Body of pancreas (tissue), 4 donors: ENCODE measurements at regions not wholly inside any gene's neighbourhood (a gene's known extent, or its start where the extent isn't known, plus 50 kb on each side); places are given as distances from the start of the nearest gene placed in this dataset.

ENCODE experiments used
- ATAC-seq: fragments of 150-250 bp; one replicate; pipeline ENCODE4 v1.9.1; 2016
- DNase-seq, 4 donors: peaks; one replicate each; pipeline ENCODE4 v3.0.0-alpha.2; 2019
- H3K27ac ChIP-seq, 4 donors: fragments of 200-600 bp; sonication (generic); 1 replicate in 3 of 4; 2 replicates in 1 of 4; pipeline versions ENCODE4 v1.5.1 to v1.6.1; 2016 to 2019; ENCODE audit warnings: mild to moderate bottlenecking in 1 of 4, mixed read lengths in 1 of 4, moderate library complexity in 1 of 4
- H3K27me3 ChIP-seq, 2 donors: fragments of 200-600 bp; sonication (generic); one replicate each; pipeline ENCODE4 v1.6.0; 2016; ENCODE audit warnings: mild to moderate bottlenecking in 1 of 2
- H3K36me3 ChIP-seq, 2 donors: fragments of 200-600 bp; sonication (generic); replicated peaks in 1 of 2; 2 replicates each; pipeline ENCODE4 v1.5.1; 2016; ENCODE audit warnings: low read depth in 2 of 2; ENCODE audit not compliant: insufficient read depth in 1 of 2
- H3K4me1 ChIP-seq: fragments of 200-600 bp; sonication (generic); one replicate; pipeline ENCODE4 v1.6.0; 2016
- H3K4me3 ChIP-seq, 2 donors: fragments of 200-600 bp; sonication (generic); 1 replicate in 1 of 2; 2 replicates in 1 of 2; pipeline ENCODE4 v1.5.1; 2016 to 2019
- H3K9me3 ChIP-seq, 3 donors: fragments of 200-600 bp; sonication (generic); 1 replicate in 2 of 3; 2 replicates in 1 of 3; pipeline ENCODE4 v1.5.1; 2016
- POLR2A ChIP-seq, 3 donors: fragments of 450-650 bp; IDR thresholded peaks; one replicate each; pipeline ENCODE4 v1.6.1; 2016; ENCODE audit warnings: antibody characterized with exemption in 3 of 3, mild to moderate bottlenecking in 2 of 3
- WGBS, 2 donors: methylation state at CpG; one replicate each; pipeline ENCODE4 v1.1.5; 2017; 5-methylcytosine and 5-hydroxymethylcytosine counted together
- intact Hi-C: fragments of 100-400 bp; cut with DNase I; formaldehyde crosslinking; loops from one replicate; pipeline ENCODE4 v1.15.1; 2023
- TF ChIP-seq, protein P1 (sequence below), 7 experiments: fragments of 450-650 bp in 4 of 7; fragments of 200-600 bp in 3 of 7; sonication (generic) in 3 of 7; IDR thresholded peaks; one replicate each; pipeline ENCODE4 v1.5.1; 2016 to 2019; ENCODE audit warnings: antibody characterized with exemption in 7 of 7

DNA sequence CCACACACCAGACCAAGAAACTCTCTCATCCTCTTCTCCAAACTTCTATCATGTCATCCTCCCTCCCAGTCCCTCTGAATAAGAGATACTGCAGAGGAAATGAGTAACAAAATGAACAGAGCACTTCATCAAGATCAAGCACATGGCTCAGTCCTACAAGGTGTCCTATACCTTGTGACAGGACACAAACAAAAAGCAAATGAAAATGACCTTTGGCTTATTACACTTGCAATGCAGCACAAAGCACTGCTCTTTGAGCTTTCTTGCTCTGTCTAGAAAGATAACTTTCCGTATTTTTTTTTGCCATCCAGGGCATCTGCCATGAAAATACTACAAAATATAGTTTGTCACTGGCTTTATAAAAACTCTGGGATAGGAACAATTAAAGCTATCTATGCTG is 402.7 kb downstream of the HNRNPD start:
- TF ChIP-seq, protein P1, sequence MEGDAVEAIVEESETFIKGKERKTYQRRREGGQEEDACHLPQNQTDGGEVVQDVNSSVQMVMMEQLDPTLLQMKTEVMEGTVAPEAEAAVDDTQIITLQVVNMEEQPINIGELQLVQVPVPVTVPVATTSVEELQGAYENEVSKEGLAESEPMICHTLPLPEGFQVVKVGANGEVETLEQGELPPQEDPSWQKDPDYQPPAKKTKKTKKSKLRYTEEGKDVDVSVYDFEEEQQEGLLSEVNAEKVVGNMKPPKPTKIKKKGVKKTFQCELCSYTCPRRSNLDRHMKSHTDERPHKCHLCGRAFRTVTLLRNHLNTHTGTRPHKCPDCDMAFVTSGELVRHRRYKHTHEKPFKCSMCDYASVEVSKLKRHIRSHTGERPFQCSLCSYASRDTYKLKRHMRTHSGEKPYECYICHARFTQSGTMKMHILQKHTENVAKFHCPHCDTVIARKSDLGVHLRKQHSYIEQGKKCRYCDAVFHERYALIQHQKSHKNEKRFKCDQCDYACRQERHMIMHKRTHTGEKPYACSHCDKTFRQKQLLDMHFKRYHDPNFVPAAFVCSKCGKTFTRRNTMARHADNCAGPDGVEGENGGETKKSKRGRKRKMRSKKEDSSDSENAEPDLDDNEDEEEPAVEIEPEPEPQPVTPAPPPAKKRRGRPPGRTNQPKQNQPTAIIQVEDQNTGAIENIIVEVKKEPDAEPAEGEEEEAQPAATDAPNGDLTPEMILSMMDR (IDR thresholded peaks at IDR 0.05) = no peak
- TF ChIP-seq POLR2A (IDR thresholded peaks at IDR 0.05) = no peak
- H3K27ac ChIP-seq = no peak overlapping the region
- intact Hi-C loops = no loop called here
- H3K36me3 ChIP-seq = no peaks in the 10 kb centered on the region
- ATAC-seq (no peak), DNase-seq (no peak)
- H3K27me3 ChIP-seq = no peaks in the 10 kb centered on the region
- 54 to 56% methylated on average over 1 of the region's 1 CpG for WGBS, 2 donors
- H3K9me3 ChIP-seq = no peaks in the 10 kb centered on the region
- H3K4me3 ChIP-seq = no peak overlapping the region
- no peaks in the 10 kb centered on the region for H3K4me1 ChIP-seq

DNA sequence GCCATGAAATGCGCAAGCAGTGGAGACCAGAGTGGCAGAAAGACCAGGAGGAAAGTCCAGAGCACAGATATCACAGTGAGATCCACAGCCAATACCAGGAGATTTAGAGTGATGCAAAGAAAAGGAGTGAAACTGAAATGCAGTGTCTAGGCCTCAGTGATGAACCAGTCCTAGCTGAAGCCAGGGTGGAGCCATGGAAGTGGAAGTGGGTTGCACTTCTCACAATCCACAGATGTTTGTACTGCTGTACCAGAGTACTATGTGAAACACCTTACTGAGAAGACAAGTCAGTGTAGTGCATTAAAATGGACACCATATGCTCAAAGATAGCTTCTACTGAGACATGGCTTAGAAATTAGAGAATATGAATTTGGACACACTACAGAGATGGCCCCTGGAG is 403.3 kb downstream of the HNRNPD start:
- Histone ChIP-seq H3K4me3 (no peak overlapping the region), H3K9me3 (no peaks in the 10 kb centered on the region), H3K36me3 (no peaks in the 10 kb centered on the region), H3K4me1 (no peaks in the 10 kb centered on the region), H3K27me3 (no peaks in the 10 kb centered on the region), H3K27ac (no peak overlapping the region)
- WGBS, 2 donors = 95 to 100% methylated on average over 1 of the region's 1 CpG
- DNase-seq (no peak), ATAC-seq (no peak)
- TF ChIP-seq POLR2A (IDR thresholded peaks at IDR 0.05) = no peak
- TF ChIP-seq, protein P1 (IDR thresholded peaks at IDR 0.05) = no peak
- intact Hi-C loops = no loop called here

DNA sequence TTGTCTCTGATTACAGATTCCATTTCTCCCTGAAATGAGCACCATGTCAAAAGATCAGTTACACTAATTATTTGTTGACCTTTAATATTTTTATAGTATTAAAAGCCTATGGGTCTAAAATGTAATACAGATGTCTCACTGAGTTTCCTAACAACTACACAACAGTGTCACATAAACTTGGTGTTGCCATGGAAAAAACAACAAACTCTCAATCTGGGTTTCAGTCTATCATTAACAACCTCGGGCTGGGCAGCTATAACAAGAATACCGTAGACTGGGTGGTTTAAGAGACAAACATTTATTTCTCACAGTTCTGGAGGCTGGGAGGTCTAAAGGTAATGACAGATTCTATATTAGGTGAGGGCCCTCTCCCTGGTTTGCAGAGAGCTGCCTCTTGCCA is 407.1 kb downstream of the HNRNPD start:
- TF ChIP-seq POLR2A (IDR thresholded peaks at IDR 0.05) = no peak
- TF ChIP-seq, protein P1 (IDR thresholded peaks at IDR 0.05) = no peak
- 52 to 58% methylated on average over 2 of the region's 2 CpGs for WGBS, 2 donors
- Histone ChIP-seq H3K4me1 (no peaks in the 10 kb centered on the region), H3K27me3 (no peaks in the 10 kb centered on the region), H3K9me3 (no peaks in the 10 kb centered on the region), H3K4me3 (no peak overlapping the region), H3K27ac (no peak overlapping the region), H3K36me3 (no peaks in the 10 kb centered on the region)
- intact Hi-C loops = no loop called here
- ATAC-seq (no peak), DNase-seq (no peak)

DNA sequence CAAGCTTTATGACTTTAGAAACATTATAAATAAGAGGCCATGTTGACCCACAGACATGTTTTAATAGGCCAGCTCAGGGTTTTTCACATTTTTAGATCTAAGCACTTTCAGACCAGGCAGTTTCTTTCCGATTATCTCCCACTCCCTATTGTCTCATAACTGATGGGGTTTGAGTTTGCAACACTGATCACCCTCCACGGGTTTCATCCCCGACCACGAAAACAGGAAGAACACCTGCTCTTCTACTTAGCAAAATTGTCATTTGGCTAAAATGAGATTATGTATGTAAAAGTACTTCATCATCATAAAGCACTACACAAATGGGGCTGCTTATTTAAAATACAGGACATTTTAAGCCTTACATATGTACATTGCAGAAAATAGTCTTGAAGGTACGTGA is 407.9 kb downstream of the HNRNPD start:
- no peaks in the 10 kb centered on the region for H3K4me1 ChIP-seq
- intact Hi-C loops = no loop called here
- no peaks in the 10 kb centered on the region for H3K9me3 ChIP-seq
- H3K36me3 ChIP-seq = no peaks in the 10 kb centered on the region
- no peak overlapping the region for H3K27ac ChIP-seq
- DNase-seq = no peak
- TF ChIP-seq, protein P1 (IDR thresholded peaks at IDR 0.05) = no peak
- no peak for TF ChIP-seq POLR2A (IDR thresholded peaks at IDR 0.05)
- ATAC-seq = no peak
- no peak overlapping the region for H3K4me3 ChIP-seq
- 65 to 70% methylated on average over 5 of the region's 5 CpGs for WGBS, 2 donors
- H3K27me3 ChIP-seq = no peaks in the 10 kb centered on the region

DNA sequence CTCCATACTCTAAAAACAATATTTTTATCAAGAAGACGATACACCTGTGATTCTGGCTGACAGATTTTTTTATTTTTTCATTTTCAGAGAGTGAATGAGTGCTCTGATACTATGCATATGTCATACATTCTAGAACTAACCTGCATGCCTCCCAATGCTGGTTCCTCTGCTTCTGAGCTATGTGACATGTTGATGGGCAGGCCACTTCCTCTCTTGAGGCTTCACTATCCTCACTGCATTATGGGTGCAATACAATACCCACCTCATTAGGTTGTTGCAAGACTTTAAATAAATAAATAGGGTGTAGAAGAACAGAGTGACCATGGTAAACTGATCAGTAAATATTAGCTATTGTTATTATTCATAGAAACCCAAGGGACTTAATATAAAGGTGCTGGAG is 408.3 kb downstream of the HNRNPD start:
- H3K4me1 ChIP-seq = no peaks in the 10 kb centered on the region
- TF ChIP-seq, protein P1 (IDR thresholded peaks at IDR 0.05) = no peak
- TF ChIP-seq POLR2A (IDR thresholded peaks at IDR 0.05) = no peak
- no peaks in the 10 kb centered on the region for H3K9me3 ChIP-seq
- 47% methylated on average over 1 of the region's 1 CpG for WGBS, 2 donors
- intact Hi-C loops = no loop called here
- H3K27ac ChIP-seq = no peak overlapping the region
- DNase-seq = no peak
- no peaks in the 10 kb centered on the region for H3K36me3 ChIP-seq
- no peaks in the 10 kb centered on the region for H3K27me3 ChIP-seq
- no peak overlapping the region for H3K4me3 ChIP-seq
- ATAC-seq = no peak
